Stomach (tissue), 4 donors: ENCODE measurements at regions not wholly inside any gene's neighbourhood (a gene's known extent, or its start where the extent isn't known, plus 50 kb on each side); places are given as distances from the start of the nearest gene placed in this dataset.

Source experiments
- CTCF ChIP-seq, 7 experiments: fragments of 450-650 bp in 4 of 7; fragments of 200-600 bp in 3 of 7; sonication (generic) in 3 of 7; IDR thresholded peaks; one replicate each; pipeline ENCODE4 v1.5.1; 2016 to 2019; ENCODE audit warnings: antibody characterized with exemption in 7 of 7, control low read depth in 2 of 7, mild to moderate bottlenecking in 1 of 7
- POLR2A ChIP-seq, 4 donors: fragments of 450-650 bp; IDR thresholded peaks; one replicate each; pipeline ENCODE4 v1.6.1; 2016; ENCODE audit warnings: antibody characterized with exemption in 4 of 4, control low read depth in 2 of 4, mild to moderate bottlenecking in 1 of 4, moderate library complexity in 1 of 4

- TF ChIP-seq POLR2A (IDR thresholded peaks at IDR 0.05) (no peak), CTCF (IDR thresholded peaks at IDR 0.05) (no peak)
Measured at GRCh38 chr1:232292239-232292638, 337.7 kb downstream of the SIPA1L2 start.
